Central memory CD8-positive, alpha-beta T cell (primary cell): ENCODE measurements at regions not wholly inside any gene's neighbourhood (a gene's known extent, or its start where the extent isn't known, plus 50 kb on each side); places are given as distances from the start of the nearest gene placed in this dataset.

Experiments
- ATAC-seq: fragments of 150-1000 bp; cut with Tn5 transposase; replicated peaks from 2 replicates; pipeline ENCODE4 v1.10.0; 2022; ENCODE audit warnings: mild to moderate bottlenecking, moderate FRiP score, moderate number of reproducible peaks; ENCODE audit not compliant: poor library complexity, severe bottlenecking; ENCODE audit errors: extremely low read depth
- DNase-seq, 2 donors: peaks; one replicate each; pipeline ENCODE4 v3.0.0; 2021; ENCODE audit warnings: low spot score in 2 of 2
- H3K27ac Mint-ChIP-seq: one replicate; pipeline ENCODE4 v1.8.0; 2022; ENCODE audit warnings: low read depth, mild to moderate bottlenecking, moderate library complexity, mixed read lengths
- H3K27me3 Mint-ChIP-seq: one replicate; pipeline ENCODE4 v1.8.0; 2022; ENCODE audit warnings: mixed read lengths
- H3K36me3 Mint-ChIP-seq: one replicate; pipeline ENCODE4 v1.8.0; 2022; ENCODE audit warnings: mild to moderate bottlenecking, moderate library complexity, mixed read lengths; ENCODE audit not compliant: insufficient read depth
- H3K4me1 Mint-ChIP-seq: one replicate; pipeline ENCODE4 v1.8.0; 2022; ENCODE audit warnings: mixed read lengths
- H3K4me3 Mint-ChIP-seq: one replicate; pipeline ENCODE4 v1.8.0; 2022; ENCODE audit warnings: mild to moderate bottlenecking, moderate library complexity, mixed read lengths
- H3K9me3 Mint-ChIP-seq: one replicate; pipeline ENCODE4 v1.8.0; 2022; ENCODE audit warnings: mixed read lengths

- DNase-seq (no peak), ATAC-seq (no peak)
- H3K36me3 Mint-ChIP-seq = no peaks in the 10 kb centered on the region
- H3K9me3 Mint-ChIP-seq = no peaks in the 10 kb centered on the region
- peaks cover 40% of the 10 kb centered on the region for H3K27me3 Mint-ChIP-seq
- H3K27ac Mint-ChIP-seq = no peak overlapping the region
- no peaks in the 10 kb centered on the region for H3K4me1 Mint-ChIP-seq
- H3K4me3 Mint-ChIP-seq = no peak overlapping the region
These were observed 49.8 kb upstream of the PDSS1 start for GRCh38 chr10:26647602-26648244.
